ENCODE measurements at regions not wholly inside any gene's neighbourhood (a gene's known extent, or its start where the extent isn't known, plus 50 kb on each side); places are given as distances from the start of the nearest gene placed in this dataset.

DNA sequence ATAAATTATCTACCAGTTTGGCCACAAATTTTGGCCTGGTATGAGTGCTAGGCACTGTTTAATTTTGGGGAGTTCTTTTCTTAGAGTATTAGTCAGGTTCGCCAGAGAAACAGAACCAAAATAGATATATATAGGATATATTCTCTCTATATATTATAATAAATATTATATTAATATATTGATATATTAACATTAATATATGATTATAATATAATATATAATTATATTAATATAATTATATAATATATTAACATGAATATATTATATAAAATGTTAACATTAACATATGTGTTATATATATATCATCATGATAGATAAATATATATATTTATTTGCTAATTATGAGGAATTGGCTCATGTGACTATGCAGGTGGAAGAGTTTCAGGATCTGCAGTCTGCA, 137.8 kb upstream of the CHRNA7 start:
- Histone ChIP-seq H3K36me3 (replicated peaks; ENCODE audit: low read depth, low read length) (no peaks in the 10 kb centered on the region), H2AFZ (ENCODE audit: low read depth, low read length) (no peak overlapping the region), H4K20me1 (ENCODE audit: insufficient read depth, low read length) (no peaks in the 10 kb centered on the region), H3K27ac (ENCODE audit: low read length) (no peak overlapping the region), H3K79me2 (ENCODE audit: low read length) (no peaks in the 10 kb centered on the region), H3K9me3 (ENCODE audit: insufficient read depth, low read length) (no peaks in the 10 kb centered on the region), H3K4me2 (ENCODE audit: low read length) (no peak overlapping the region), H3K4me1 (ENCODE audit: low read length) (no peaks in the 10 kb centered on the region), H3K9ac (ENCODE audit: low read length) (no peak overlapping the region), H3K4me3 (ENCODE audit: low read length) (no peak overlapping the region), H3K27me3 (ENCODE audit: low read depth, low read length) (no peaks in the 10 kb centered on the region; the same call in 1 of the 2 replicates)
- TF ChIP-seq, protein P1, sequence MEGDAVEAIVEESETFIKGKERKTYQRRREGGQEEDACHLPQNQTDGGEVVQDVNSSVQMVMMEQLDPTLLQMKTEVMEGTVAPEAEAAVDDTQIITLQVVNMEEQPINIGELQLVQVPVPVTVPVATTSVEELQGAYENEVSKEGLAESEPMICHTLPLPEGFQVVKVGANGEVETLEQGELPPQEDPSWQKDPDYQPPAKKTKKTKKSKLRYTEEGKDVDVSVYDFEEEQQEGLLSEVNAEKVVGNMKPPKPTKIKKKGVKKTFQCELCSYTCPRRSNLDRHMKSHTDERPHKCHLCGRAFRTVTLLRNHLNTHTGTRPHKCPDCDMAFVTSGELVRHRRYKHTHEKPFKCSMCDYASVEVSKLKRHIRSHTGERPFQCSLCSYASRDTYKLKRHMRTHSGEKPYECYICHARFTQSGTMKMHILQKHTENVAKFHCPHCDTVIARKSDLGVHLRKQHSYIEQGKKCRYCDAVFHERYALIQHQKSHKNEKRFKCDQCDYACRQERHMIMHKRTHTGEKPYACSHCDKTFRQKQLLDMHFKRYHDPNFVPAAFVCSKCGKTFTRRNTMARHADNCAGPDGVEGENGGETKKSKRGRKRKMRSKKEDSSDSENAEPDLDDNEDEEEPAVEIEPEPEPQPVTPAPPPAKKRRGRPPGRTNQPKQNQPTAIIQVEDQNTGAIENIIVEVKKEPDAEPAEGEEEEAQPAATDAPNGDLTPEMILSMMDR (IDR thresholded peaks at IDR 0.05; ENCODE audit: low read depth, low read length): no peak
- no peak for TF ChIP-seq EZH2phosphoT487 (IDR thresholded peaks at IDR 0.05; ENCODE audit: low read depth)

GRCh38 chr15:31893780-31894179, 136.5 kb upstream of the CHRNA7 start:
- H3K9ac ChIP-seq (ENCODE audit: low read length): no peak overlapping the region
- no peaks in the 10 kb centered on the region for H3K36me3 ChIP-seq (replicated peaks; ENCODE audit: low read depth, low read length)
- no peak overlapping the region for H2AFZ ChIP-seq (ENCODE audit: low read depth, low read length)
- no peak overlapping the region for H3K4me2 ChIP-seq (ENCODE audit: low read length)
- no peaks in the 10 kb centered on the region for H3K9me3 ChIP-seq (ENCODE audit: insufficient read depth, low read length)
- H3K27ac ChIP-seq (ENCODE audit: low read length): no peak overlapping the region
- TF ChIP-seq EZH2phosphoT487 (IDR thresholded peaks at IDR 0.05; ENCODE audit: low read depth): no peak
- TF ChIP-seq, protein P1 (IDR thresholded peaks at IDR 0.05; ENCODE audit: low read depth, low read length): no peak
- H4K20me1 ChIP-seq (ENCODE audit: insufficient read depth, low read length): no peaks in the 10 kb centered on the region
- no peaks in the 10 kb centered on the region for H3K4me1 ChIP-seq (ENCODE audit: low read length)
- no peaks in the 10 kb centered on the region; the same call in 1 of the 2 replicates for H3K27me3 ChIP-seq (ENCODE audit: low read depth, low read length)
- no peak overlapping the region for H3K4me3 ChIP-seq (ENCODE audit: low read length)
- H3K79me2 ChIP-seq (ENCODE audit: low read length): no peaks in the 10 kb centered on the region

DNA sequence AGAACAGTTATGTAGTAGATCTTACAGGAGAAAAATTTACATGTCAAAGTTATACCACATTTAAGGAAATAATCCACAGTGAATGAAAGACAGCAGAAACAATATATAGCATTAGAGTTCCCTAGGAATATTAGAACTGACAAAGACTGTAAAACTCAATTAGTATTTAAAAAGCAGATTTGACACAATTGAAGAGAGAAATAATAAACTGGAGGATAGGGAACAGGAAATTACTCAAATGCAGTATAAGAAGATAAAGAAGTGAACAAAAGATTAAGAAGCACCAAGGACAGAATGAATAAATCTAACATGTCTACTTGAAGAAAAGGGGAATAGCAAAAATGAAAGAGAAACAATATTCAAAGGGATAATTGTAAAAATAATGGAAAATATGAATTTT, 132.6 kb upstream of the CHRNA7 start:
- TF ChIP-seq EZH2phosphoT487 (IDR thresholded peaks at IDR 0.05; ENCODE audit: low read depth): no peak
- TF ChIP-seq, protein P1 (IDR thresholded peaks at IDR 0.05; ENCODE audit: low read depth, low read length): no peak
- H4K20me1 ChIP-seq (ENCODE audit: insufficient read depth, low read length): no peaks in the 10 kb centered on the region
- H3K4me2 ChIP-seq (ENCODE audit: low read length): no peak overlapping the region
- no peaks in the 10 kb centered on the region for H3K9me3 ChIP-seq (ENCODE audit: insufficient read depth, low read length)
- no peaks in the 10 kb centered on the region for H3K27me3 ChIP-seq (ENCODE audit: low read depth, low read length)
- H3K9ac ChIP-seq (ENCODE audit: low read length): no peak overlapping the region
- H3K36me3 ChIP-seq (replicated peaks; ENCODE audit: low read depth, low read length): no peaks in the 10 kb centered on the region
- H3K4me1 ChIP-seq (ENCODE audit: low read length): no peaks in the 10 kb centered on the region
- H3K27ac ChIP-seq (ENCODE audit: low read length): no peak overlapping the region
- no peak overlapping the region for H2AFZ ChIP-seq (ENCODE audit: low read depth, low read length)
- H3K79me2 ChIP-seq (ENCODE audit: low read length): no peaks in the 10 kb centered on the region
- H3K4me3 ChIP-seq (ENCODE audit: low read length): no peak overlapping the region

DNA sequence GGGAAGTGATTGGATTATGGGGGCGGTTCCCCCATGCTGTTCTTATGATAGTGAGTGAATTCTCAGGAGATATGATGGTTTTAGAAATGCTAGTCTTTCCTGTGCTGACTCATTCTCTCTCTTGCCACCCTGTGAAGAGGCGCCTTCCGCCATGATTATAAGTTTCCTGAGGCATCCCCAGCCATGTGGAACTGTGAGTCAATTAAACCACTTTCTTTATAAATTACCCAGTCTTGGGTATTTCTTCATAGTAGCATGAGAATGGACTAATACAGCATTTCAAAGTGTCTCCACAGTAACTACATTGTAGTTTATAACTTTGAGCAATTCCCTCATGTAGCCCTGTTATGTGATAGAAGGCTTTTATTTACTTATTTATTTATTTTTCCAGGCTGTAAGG, 128.8 kb upstream of the CHRNA7 start:
- H4K20me1 ChIP-seq (ENCODE audit: insufficient read depth, low read length): no peaks in the 10 kb centered on the region
- TF ChIP-seq, protein P1 (IDR thresholded peaks at IDR 0.05; ENCODE audit: low read depth, low read length): no peak
- no peak for TF ChIP-seq EZH2phosphoT487 (IDR thresholded peaks at IDR 0.05; ENCODE audit: low read depth)

More for the DNA sequence above, 128.8 kb upstream of the CHRNA7 start:
- no peaks in the 10 kb centered on the region for H3K36me3 ChIP-seq (replicated peaks; ENCODE audit: low read depth, low read length)
- H3K4me2 ChIP-seq (ENCODE audit: low read length): no peak overlapping the region
- H3K9me3 ChIP-seq (ENCODE audit: insufficient read depth, low read length): no peaks in the 10 kb centered on the region
- H3K27me3 ChIP-seq (ENCODE audit: low read depth, low read length): no peaks in the 10 kb centered on the region
- H3K9ac ChIP-seq (ENCODE audit: low read length): no peak overlapping the region
- no peak overlapping the region for H3K27ac ChIP-seq (ENCODE audit: low read length)
- no peak overlapping the region for H3K4me3 ChIP-seq (ENCODE audit: low read length)
- no peak overlapping the region for H2AFZ ChIP-seq (ENCODE audit: low read depth, low read length)
- no peaks in the 10 kb centered on the region for H3K4me1 ChIP-seq (ENCODE audit: low read length)
- no peaks in the 10 kb centered on the region for H3K79me2 ChIP-seq (ENCODE audit: low read length)
